ENCODE measurements at regions not wholly inside any gene's neighbourhood (a gene's known extent, or its start where the extent isn't known, plus 50 kb on each side); places are given as distances from the start of the nearest gene placed in this dataset.
"Not testable (repeated sequence)": the region's sequence is repeated elsewhere in the genome, so short reads cannot be mapped to it uniquely, and the experiment has no call there.

GRCh38 chr3:72033666-72034428, 248.9 kb upstream of the PROK2 start:
- DNase-seq (ENCODE audit: low read depth): no peak
- TF ChIP-seq CTCF (IDR thresholded peaks at IDR 0.05; ENCODE audit: low read depth, low read length) (no peak), MAX (IDR thresholded peaks at IDR 0.05; ENCODE audit: low read depth, low read length) (no peak), POLR2A (IDR thresholded peaks at IDR 0.05; ENCODE audit: extremely low read depth, insufficient read length) (no peak), MYC (IDR thresholded peaks at IDR 0.05; ENCODE audit: low read depth, low read length) (no peak)
- no peak overlapping the region for H3K4me3 ChIP-seq (ENCODE audit: low read depth, low read length)

- no peak overlapping the region for H3K4me3 ChIP-seq (ENCODE audit: low read depth, low read length)
- TF ChIP-seq MAX (IDR thresholded peaks at IDR 0.05; ENCODE audit: low read depth, low read length): no peak
- TF ChIP-seq CTCF (IDR thresholded peaks at IDR 0.05; ENCODE audit: low read depth, low read length): no peak
- TF ChIP-seq MYC (IDR thresholded peaks at IDR 0.05; ENCODE audit: low read depth, low read length): no peak
- TF ChIP-seq POLR2A (IDR thresholded peaks at IDR 0.05; ENCODE audit: extremely low read depth, insufficient read length): no peak
- no peak for DNase-seq (ENCODE audit: low read depth)
Measured at GRCh38 chr3:72032441-72033135, 247.6 kb upstream of the PROK2 start.

GRCh38 chr3:72031581-72031980, 246.6 kb upstream of the PROK2 start:
- peak; percentile 91 for DNase-seq (ENCODE audit: low read depth)
- H3K4me3 ChIP-seq (ENCODE audit: low read depth, low read length): no peak overlapping the region
- TF ChIP-seq POLR2A (IDR thresholded peaks at IDR 0.05; ENCODE audit: extremely low read depth, insufficient read length) (no peak), MAX (IDR thresholded peaks at IDR 0.05; ENCODE audit: low read depth, low read length) (0 out of 2 replicates have a peak, but pooled peaks have one; percentile 16)

- not testable (repeated sequence) for H3K4me3 ChIP-seq (ENCODE audit: low read depth, low read length); DNase-seq (ENCODE audit: low read depth)
Measured at GRCh38 chr3:72030296-72030695, 245.3 kb upstream of the PROK2 start.

GRCh38 chr3:72028726-72029125, 243.8 kb upstream of the PROK2 start:
- H3K4me3 ChIP-seq (ENCODE audit: low read depth, low read length); DNase-seq (ENCODE audit: low read depth): not testable (repeated sequence)

- H3K4me3 ChIP-seq (ENCODE audit: low read depth, low read length); DNase-seq (ENCODE audit: low read depth): not testable (repeated sequence)
Measured at GRCh38 chr3:72028307-72028706, 243.4 kb upstream of the PROK2 start.

- DNase-seq (ENCODE audit: low read depth); H3K4me3 ChIP-seq (ENCODE audit: low read depth, low read length): not testable (repeated sequence)
Measured at GRCh38 chr3:72027728-72028127, 242.8 kb upstream of the PROK2 start.

- no peak for DNase-seq (ENCODE audit: low read depth)
- TF ChIP-seq MYC (IDR thresholded peaks at IDR 0.05; ENCODE audit: low read depth, low read length) (no peak), CTCF (IDR thresholded peaks at IDR 0.05; ENCODE audit: low read depth, low read length) (no peak), POLR2A (IDR thresholded peaks at IDR 0.05; ENCODE audit: extremely low read depth, insufficient read length) (no peak), MAX (IDR thresholded peaks at IDR 0.05; ENCODE audit: low read depth, low read length) (no peak)
- H3K4me3 ChIP-seq (ENCODE audit: low read depth, low read length): no peak overlapping the region
Measured at GRCh38 chr3:72022027-72022426, 237.1 kb upstream of the PROK2 start.
